ENCODE measurements at regions not wholly inside any gene's neighbourhood (a gene's known extent, or its start where the extent isn't known, plus 50 kb on each side); places are given as distances from the start of the nearest gene placed in this dataset.

GRCh38 chr5:114910727-114911126, 259.0 kb downstream of the TRIM36 start:
- TF ChIP-seq POLR2A (IDR thresholded peaks at IDR 0.05): no peak
- TF ChIP-seq CTCF (IDR thresholded peaks at IDR 0.05): no peak
